Left ventricle myocardium inferior (tissue), 1 donor: ENCODE measurements at regions not wholly inside any gene's neighbourhood (a gene's known extent, or its start where the extent isn't known, plus 50 kb on each side); places are given as distances from the start of the nearest gene placed in this dataset.

Source experiments
- DNase-seq: peaks from one replicate; pipeline ENCODE4 v3.0.0-alpha.2; 2020
- H3K27ac ChIP-seq: fragments of 200-600 bp; replicated peaks from 2 replicates; pipeline ENCODE4 v1.8.0; 2021
- H3K27me3 ChIP-seq: fragments of 200-600 bp; 2 replicates; pipeline ENCODE4 v1.8.0; 2021; ENCODE audit warnings: low read depth
- H3K36me3 ChIP-seq: fragments of 200-600 bp; 2 replicates; pipeline ENCODE4 v1.8.0; 2021
- H3K4me1 ChIP-seq: fragments of 200-600 bp; 2 replicates; pipeline ENCODE4 v1.8.0; 2021
- H3K4me3 ChIP-seq: fragments of 200-600 bp; 2 replicates; pipeline ENCODE4 v1.8.0; 2021; ENCODE audit warnings: mild to moderate bottlenecking, moderate library complexity
- H3K9me3 ChIP-seq: fragments of 200-600 bp; replicated peaks from 2 replicates; pipeline ENCODE4 v1.8.0; 2021
- intact Hi-C: fragments of 100-400 bp; cut with micrococcal nuclease; formaldehyde crosslinking; loops from one replicate; pipeline ENCODE4 v1.11.0; 2022
- TF ChIP-seq, protein P1 (sequence below): fragments of 200-600 bp; IDR thresholded peaks from 2 replicates; pipeline ENCODE4 v1.8.0; 2021; ENCODE audit warnings: antibody characterized with exemption, mild to moderate bottlenecking, borderline replicate concordance
- donor health status: DM: no; HTN: yes; CAD: no; lungs with severe emphysema.

DNA sequence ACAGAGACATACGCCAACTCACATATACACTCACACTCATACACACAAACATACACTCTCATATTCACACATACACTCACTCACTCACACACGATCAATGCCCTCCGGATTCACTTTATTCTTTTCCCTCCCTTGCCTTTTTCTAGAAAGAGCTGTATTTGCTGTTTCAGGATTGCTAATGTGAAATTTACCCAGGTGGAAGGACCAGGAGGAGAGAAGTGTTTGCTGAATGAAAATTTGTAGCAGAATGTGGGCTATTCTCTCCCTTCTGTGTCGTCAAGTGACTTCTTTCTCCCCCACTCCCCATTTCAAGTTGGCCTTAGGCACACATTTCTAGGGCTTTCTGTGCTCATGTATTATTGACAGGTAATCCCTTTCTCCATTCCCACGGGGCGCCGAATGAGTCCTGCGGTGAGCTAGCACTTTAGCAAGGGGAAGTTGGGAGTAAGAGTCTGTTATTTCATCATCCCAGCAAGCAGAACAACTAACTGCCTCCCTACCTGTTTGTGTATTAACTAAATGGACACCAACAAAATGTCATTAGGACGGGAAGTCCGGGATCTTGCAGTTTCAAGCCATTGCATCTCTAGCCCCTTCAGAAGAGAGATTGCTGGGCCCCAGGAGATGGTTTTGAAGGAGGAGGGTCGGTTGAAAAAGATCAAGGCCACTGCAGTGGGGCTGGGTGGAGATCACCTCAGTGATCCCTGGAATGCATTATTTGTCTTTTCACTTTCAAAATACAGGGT, 97.1 kb upstream of the TAF11L2 start:
- no peaks in the 10 kb centered on the region for H3K36me3 ChIP-seq
- H3K27ac ChIP-seq, result no peak overlapping the region
- DNase-seq, result no peak
- TF ChIP-seq, protein P1, sequence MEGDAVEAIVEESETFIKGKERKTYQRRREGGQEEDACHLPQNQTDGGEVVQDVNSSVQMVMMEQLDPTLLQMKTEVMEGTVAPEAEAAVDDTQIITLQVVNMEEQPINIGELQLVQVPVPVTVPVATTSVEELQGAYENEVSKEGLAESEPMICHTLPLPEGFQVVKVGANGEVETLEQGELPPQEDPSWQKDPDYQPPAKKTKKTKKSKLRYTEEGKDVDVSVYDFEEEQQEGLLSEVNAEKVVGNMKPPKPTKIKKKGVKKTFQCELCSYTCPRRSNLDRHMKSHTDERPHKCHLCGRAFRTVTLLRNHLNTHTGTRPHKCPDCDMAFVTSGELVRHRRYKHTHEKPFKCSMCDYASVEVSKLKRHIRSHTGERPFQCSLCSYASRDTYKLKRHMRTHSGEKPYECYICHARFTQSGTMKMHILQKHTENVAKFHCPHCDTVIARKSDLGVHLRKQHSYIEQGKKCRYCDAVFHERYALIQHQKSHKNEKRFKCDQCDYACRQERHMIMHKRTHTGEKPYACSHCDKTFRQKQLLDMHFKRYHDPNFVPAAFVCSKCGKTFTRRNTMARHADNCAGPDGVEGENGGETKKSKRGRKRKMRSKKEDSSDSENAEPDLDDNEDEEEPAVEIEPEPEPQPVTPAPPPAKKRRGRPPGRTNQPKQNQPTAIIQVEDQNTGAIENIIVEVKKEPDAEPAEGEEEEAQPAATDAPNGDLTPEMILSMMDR, result no peak
- no peaks in the 10 kb centered on the region for H3K9me3 ChIP-seq
- no peak overlapping the region for H3K4me3 ChIP-seq
- intact Hi-C loops, result no loop called here
- H3K4me1 ChIP-seq, result no peaks in the 10 kb centered on the region
- peaks cover 58% of the 10 kb centered on the region for H3K27me3 ChIP-seq

DNA sequence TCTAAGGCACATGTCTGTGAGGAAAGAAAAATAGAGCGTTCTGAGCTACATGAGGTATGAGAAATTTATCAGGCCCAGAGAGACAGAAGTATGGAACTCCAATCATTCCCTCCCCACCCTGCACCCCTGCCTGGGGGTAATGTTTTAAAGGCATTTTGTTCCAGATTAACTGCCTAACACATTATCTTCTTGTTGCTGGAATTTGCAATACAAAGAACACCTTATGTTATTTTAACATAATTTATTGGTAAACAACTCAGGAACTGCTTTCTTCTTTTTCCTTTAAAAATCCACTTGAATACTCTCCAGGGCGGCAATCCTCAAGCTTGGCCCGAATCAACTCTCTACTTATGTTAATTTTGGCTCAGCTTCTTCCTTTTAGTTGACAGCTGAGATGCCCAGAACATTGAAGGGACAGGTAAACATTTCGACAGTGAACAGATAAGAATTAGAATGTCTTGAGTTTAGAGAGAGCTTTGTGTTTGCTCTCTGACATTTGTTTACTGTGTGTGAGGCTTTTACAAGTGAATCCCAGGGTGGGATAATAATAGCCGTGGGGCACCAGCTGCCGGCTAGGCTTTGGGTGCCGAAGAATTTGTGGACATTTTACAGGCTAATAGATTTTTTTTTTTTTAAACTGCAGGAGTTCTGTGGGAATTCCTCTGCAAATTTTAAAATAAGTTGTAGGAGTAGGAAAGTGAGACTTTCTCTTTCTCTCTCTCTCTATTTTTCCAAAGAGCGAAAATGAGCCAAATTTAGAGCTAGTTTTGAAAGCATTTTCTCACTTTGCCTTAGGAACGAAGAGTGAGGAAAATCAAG, 96.4 kb upstream of the TAF11L2 start:
- Histone ChIP-seq H3K9me3 (no peaks in the 10 kb centered on the region), H3K27ac (no peak overlapping the region), H3K4me1 (no peaks in the 10 kb centered on the region), H3K27me3 (peaks cover 58% of the 10 kb centered on the region), H3K4me3 (no peak overlapping the region), H3K36me3 (no peaks in the 10 kb centered on the region)
- TF ChIP-seq, protein P1, result no peak
- DNase-seq, result no peak
- intact Hi-C loops, result no loop called here

DNA sequence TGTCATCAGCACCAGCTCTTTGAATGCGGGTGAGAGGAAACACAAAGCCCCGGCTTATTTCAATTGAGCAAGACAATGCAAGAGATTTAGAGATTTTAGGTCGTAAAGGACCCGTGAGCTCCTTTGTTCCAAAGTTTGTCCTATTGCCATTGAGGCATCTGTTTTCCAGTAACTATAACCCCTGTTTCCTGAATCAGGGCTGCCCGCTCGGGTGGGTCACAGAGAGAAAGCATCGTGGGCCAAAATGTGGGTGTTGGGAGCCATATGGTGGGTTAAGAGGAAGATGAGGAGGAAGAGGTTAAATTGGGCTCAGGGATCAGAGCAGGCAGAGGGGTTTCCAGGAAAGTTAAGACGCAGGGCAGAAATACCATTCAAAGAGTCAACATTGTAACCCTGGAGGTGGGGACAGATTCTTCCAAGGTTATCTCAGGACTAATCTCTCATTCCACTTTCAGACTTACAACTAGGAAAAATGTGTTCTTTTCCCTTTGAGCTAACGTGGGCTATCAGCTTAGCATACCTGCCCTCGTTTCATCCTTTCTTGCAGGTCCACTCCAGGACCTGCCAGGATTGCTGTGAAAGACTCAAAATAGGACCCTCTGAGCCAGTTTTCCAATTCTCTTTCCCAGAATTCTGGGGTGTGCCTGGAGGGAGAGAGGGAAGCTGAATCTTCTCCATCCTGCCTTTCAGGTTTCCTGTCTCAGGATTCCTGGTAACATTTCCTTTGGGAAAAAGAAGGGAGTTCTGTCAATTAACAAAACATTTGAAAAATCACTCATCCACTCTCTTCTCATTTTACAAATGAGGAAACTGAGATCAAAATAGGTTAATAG, 95.5 kb upstream of the TAF11L2 start:
- DNase-seq, result no peak
- intact Hi-C loops, result no loop called here
- no peaks in the 10 kb centered on the region for H3K9me3 ChIP-seq
- peaks cover 58% of the 10 kb centered on the region for H3K27me3 ChIP-seq
- TF ChIP-seq, protein P1, result no peak
- no peak overlapping the region for H3K27ac ChIP-seq
- no peak overlapping the region for H3K4me3 ChIP-seq
- H3K36me3 ChIP-seq, result no peaks in the 10 kb centered on the region
- no peaks in the 10 kb centered on the region for H3K4me1 ChIP-seq

DNA sequence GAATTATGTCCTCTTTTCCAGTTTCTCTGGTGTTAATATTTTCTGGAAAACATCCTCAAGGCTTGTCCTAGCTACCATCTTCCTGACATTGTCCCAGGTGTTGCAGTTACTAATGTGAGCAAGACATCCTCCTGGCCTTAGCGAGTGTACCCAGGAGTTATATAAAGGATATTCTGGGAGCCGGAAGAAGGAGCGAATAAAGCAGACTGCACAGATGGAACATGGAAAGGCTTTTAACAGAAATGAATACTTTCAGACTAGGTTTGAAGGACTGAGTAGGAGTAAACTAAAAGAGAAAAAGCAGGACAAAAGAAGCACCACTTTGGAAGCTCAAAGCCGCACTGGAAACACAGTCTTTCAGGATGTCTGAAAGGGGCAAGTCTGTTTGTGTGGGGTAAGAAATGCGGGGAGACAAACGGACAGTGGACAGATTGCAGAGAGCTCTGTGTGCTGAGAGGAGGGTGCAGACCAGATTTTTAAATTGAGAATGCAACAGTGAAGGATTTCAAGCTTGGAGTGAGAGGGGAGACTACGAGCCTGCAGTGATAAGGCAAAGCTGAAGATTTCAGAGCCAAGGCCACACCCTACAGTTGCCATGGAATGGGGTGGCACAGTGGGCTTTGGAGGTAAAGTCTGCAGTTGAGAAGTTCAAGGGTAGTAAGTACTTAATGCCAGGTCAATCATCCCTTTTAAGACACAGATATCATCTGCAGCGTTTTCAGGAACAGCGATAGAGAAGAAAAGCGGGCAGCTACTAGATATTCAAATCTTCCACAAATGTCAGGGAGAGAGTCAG, 94.1 kb upstream of the TAF11L2 start:
- TF ChIP-seq, protein P1, result no peak
- Histone ChIP-seq H3K4me3 (no peak overlapping the region), H3K4me1 (no peaks in the 10 kb centered on the region), H3K27ac (no peak overlapping the region), H3K27me3 (peaks cover 52% of the 10 kb centered on the region), H3K9me3 (no peaks in the 10 kb centered on the region), H3K36me3 (no peaks in the 10 kb centered on the region)
- no peak for DNase-seq
- intact Hi-C loops, result no loop called here

DNA sequence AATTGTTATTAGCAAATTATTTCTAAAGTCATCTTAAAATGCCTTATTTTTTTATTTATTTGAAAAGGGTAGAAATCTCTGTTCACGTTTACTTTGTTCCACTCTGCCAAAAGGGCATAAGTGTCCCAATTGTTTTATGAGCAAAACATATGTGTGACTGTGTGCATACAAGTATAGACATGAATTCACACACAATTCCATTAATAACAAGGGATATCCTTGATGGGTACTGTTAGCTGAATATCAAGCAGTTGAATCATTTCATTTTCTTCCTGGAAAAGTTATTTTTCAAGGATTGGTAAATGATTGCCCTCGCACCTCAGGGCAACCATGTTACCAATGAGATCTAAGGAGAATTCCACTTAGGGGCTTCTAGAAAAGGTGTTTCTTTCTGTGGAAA, 92.1 kb upstream of the TAF11L2 start:
- H3K9me3 ChIP-seq, result no peaks in the 10 kb centered on the region
- no peak for DNase-seq
- no peak overlapping the region for H3K27ac ChIP-seq
- H3K4me3 ChIP-seq, result no peak overlapping the region
- no peaks in the 10 kb centered on the region for H3K36me3 ChIP-seq
- H3K4me1 ChIP-seq, result no peaks in the 10 kb centered on the region
- TF ChIP-seq, protein P1, result no peak
- intact Hi-C loops, result no loop called here
- peaks cover 39% of the 10 kb centered on the region for H3K27me3 ChIP-seq
